ENCODE measurements at regions not wholly inside any gene's neighbourhood (a gene's known extent, or its start where the extent isn't known, plus 50 kb on each side); places are given as distances from the start of the nearest gene placed in this dataset.

GRCh38 chr5:82340799-82341198 lies 62.6 kb upstream of the RPS23 start:
- H3K9me2 ChIP-seq (ENCODE audit: insufficient read depth, low read length) = no peaks in the 10 kb centered on the region
- no peak overlapping the region for H3K4me3 ChIP-seq (ENCODE audit: low read depth, low read length, poor library complexity, severe bottlenecking)
- no peaks in the 10 kb centered on the region for H3K4me1 ChIP-seq (ENCODE audit: insufficient read depth, low read length, poor library complexity, severe bottlenecking)
- H3K79me2 ChIP-seq (ENCODE audit: insufficient read depth, low read depth, low read length) = no peaks in the 10 kb centered on the region
- H3K27ac ChIP-seq (ENCODE audit: low read depth, low read length, poor library complexity, severe bottlenecking) = no peak overlapping the region
- CTCF ChIA-PET (ENCODE audit: unreplicated experiment) = no interaction called here
- intact Hi-C loops (cut with micrococcal nuclease; ENCODE audit: unreplicated experiment) = no loop called here
- H4K20me1 ChIP-seq (ENCODE audit: insufficient read depth, low read length) = no peaks in the 10 kb centered on the region
- no peaks in the 10 kb centered on the region for H3K36me3 ChIP-seq (ENCODE audit: insufficient read depth, low read length)
- POLR2A ChIA-PET = no interaction called here
- H2AFZ ChIP-seq (ENCODE audit: low read length) = no peak overlapping the region
- H3K9me3 ChIP-seq (ENCODE audit: low read length) = no peaks in the 10 kb centered on the region
- H3K4me2 ChIP-seq (ENCODE audit: low read length) = no peak overlapping the region
- TF ChIP-seq, protein P1, sequence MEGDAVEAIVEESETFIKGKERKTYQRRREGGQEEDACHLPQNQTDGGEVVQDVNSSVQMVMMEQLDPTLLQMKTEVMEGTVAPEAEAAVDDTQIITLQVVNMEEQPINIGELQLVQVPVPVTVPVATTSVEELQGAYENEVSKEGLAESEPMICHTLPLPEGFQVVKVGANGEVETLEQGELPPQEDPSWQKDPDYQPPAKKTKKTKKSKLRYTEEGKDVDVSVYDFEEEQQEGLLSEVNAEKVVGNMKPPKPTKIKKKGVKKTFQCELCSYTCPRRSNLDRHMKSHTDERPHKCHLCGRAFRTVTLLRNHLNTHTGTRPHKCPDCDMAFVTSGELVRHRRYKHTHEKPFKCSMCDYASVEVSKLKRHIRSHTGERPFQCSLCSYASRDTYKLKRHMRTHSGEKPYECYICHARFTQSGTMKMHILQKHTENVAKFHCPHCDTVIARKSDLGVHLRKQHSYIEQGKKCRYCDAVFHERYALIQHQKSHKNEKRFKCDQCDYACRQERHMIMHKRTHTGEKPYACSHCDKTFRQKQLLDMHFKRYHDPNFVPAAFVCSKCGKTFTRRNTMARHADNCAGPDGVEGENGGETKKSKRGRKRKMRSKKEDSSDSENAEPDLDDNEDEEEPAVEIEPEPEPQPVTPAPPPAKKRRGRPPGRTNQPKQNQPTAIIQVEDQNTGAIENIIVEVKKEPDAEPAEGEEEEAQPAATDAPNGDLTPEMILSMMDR (conservative IDR thresholded peaks at IDR 0.05; ENCODE audit: low read length) = no peak
- TF ChIP-seq EZH2phosphoT487 (IDR thresholded peaks at IDR 0.05; ENCODE audit: borderline replicate concordance, low read depth, low read length) = no peak
- DNase-seq (ENCODE audit: low spot score) = no peak
- BruUV-seq (replicated peaks) = no TSS peak

DNA sequence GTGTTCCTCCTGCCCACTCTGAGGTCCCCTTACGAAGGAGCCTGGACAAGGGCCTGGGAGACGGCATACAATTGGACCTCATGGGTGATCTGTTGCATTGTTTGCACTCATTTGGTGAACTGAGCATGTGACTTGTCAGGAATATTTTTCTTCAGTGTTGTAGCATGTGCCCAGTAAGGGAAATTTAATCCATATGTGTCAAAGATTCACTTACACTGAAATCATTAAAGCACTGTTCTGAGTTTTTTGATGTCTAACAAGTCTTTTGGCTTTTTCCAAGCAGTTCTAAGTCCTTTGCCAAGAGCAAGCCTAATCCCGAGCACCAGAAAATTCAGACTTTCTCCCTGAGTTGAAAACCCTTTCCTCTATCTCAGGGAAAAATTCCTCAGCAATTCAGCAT lies 61.6 kb upstream of the RPS23 start:
- no peak overlapping the region for H3K4me2 ChIP-seq (ENCODE audit: low read length)
- intact Hi-C loops (cut with micrococcal nuclease; ENCODE audit: unreplicated experiment) = no loop called here
- H3K36me3 ChIP-seq (ENCODE audit: insufficient read depth, low read length) = no peaks in the 10 kb centered on the region
- no peak overlapping the region for H3K4me3 ChIP-seq (ENCODE audit: low read depth, low read length, poor library complexity, severe bottlenecking)
- H2AFZ ChIP-seq (ENCODE audit: low read length) = no peak overlapping the region
- no TSS peak for BruUV-seq (replicated peaks)
- no peak for DNase-seq (ENCODE audit: low spot score)
- no peak overlapping the region for H3K27ac ChIP-seq (ENCODE audit: low read depth, low read length, poor library complexity, severe bottlenecking)
- no peaks in the 10 kb centered on the region for H3K9me2 ChIP-seq (ENCODE audit: insufficient read depth, low read length)
- CTCF ChIA-PET (ENCODE audit: unreplicated experiment) = interaction anchor here (0.6 kb wide), 1 partner anchor 1330 kb away, joined by 4 read pairs; no protein-coding TSS in a partner anchor
- no peaks in the 10 kb centered on the region for H3K79me2 ChIP-seq (ENCODE audit: insufficient read depth, low read depth, low read length)
- H4K20me1 ChIP-seq (ENCODE audit: insufficient read depth, low read length) = no peaks in the 10 kb centered on the region
- TF ChIP-seq, protein P1 (conservative IDR thresholded peaks at IDR 0.05; ENCODE audit: low read length) = no peak
- TF ChIP-seq EZH2phosphoT487 (IDR thresholded peaks at IDR 0.05; ENCODE audit: borderline replicate concordance, low read depth, low read length) = no peak
- H3K4me1 ChIP-seq (ENCODE audit: insufficient read depth, low read length, poor library complexity, severe bottlenecking) = no peaks in the 10 kb centered on the region
- POLR2A ChIA-PET = no interaction called here
- H3K9me3 ChIP-seq (ENCODE audit: low read length) = no peaks in the 10 kb centered on the region

DNA sequence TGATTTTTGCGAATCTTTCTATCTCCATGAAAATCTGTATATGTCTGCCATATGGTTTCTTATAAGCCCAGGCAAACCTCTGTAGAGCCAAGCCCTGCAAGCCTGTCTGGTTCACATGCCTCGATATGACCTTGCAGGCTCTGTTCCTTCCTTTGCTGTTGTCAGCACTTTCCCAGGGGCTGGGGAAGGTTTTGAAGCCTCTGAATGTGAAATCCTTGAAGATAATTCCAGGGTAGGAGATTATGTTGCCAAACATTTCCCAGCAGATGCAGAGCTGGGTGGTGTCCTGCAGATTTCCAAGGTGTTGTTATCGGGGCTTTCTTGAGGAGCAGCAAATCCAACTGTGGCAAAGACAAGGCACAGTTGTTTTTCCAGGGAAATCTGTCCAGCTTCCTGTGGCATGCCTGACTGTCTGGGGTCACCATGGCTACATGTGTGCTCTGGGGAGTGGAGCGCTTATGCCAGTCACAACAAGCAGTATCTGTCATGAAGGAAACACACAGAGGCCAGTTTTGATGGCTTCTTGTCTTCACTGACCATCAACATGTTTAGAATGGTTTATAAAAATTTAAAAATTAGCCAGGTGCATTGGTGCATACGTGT lies 60.7 kb upstream of the RPS23 start:
- H3K79me2 ChIP-seq (ENCODE audit: insufficient read depth, low read depth, low read length) = no peaks in the 10 kb centered on the region
- ChIA-PET POLR2A (no interaction called here), CTCF (ENCODE audit: unreplicated experiment) (no interaction called here)
- no peaks in the 10 kb centered on the region for H4K20me1 ChIP-seq (ENCODE audit: insufficient read depth, low read length)
- no peak overlapping the region for H2AFZ ChIP-seq (ENCODE audit: low read length)
- no TSS peak for BruUV-seq (replicated peaks)
- no peak overlapping the region for H3K27ac ChIP-seq (ENCODE audit: low read depth, low read length, poor library complexity, severe bottlenecking)
- TF ChIP-seq, protein P1 (conservative IDR thresholded peaks at IDR 0.05; ENCODE audit: low read length) = no peak
- TF ChIP-seq EZH2phosphoT487 (IDR thresholded peaks at IDR 0.05; ENCODE audit: borderline replicate concordance, low read depth, low read length) = no peak
- intact Hi-C loops (cut with micrococcal nuclease; ENCODE audit: unreplicated experiment) = no loop called here
- H3K9me2 ChIP-seq (ENCODE audit: insufficient read depth, low read length) = no peaks in the 10 kb centered on the region
- H3K36me3 ChIP-seq (ENCODE audit: insufficient read depth, low read length) = no peaks in the 10 kb centered on the region
- H3K4me3 ChIP-seq (ENCODE audit: low read depth, low read length, poor library complexity, severe bottlenecking) = no peak overlapping the region
- H3K4me2 ChIP-seq (ENCODE audit: low read length) = no peak overlapping the region
- DNase-seq (ENCODE audit: low spot score) = no peak
- no peaks in the 10 kb centered on the region for H3K9me3 ChIP-seq (ENCODE audit: low read length)
- no peaks in the 10 kb centered on the region for H3K4me1 ChIP-seq (ENCODE audit: insufficient read depth, low read length, poor library complexity, severe bottlenecking)
